ENCODE measurements at regions not wholly inside any gene's neighbourhood (a gene's known extent, or its start where the extent isn't known, plus 50 kb on each side); places are given as distances from the start of the nearest gene placed in this dataset.

GRCh38 chr2:81648806-81649205, 1344.3 kb upstream of the LRRTM1 start:
- H3K4me3 ChIP-seq (ENCODE audit: low read length), result no peak overlapping the region
- TF ChIP-seq CTCF (conservative IDR thresholded peaks at IDR 0.05; ENCODE audit: low read depth, low read length), result no peak
- no peak for DNase-seq (ENCODE audit: low read depth)

- no peak for DNase-seq (ENCODE audit: low read depth)
- no peak for TF ChIP-seq CTCF (conservative IDR thresholded peaks at IDR 0.05; ENCODE audit: low read depth, low read length)
Observed at GRCh38 chr2:81648370-81648769, 1343.8 kb upstream of the LRRTM1 start.

GRCh38 chr2:81647715-81648230, 1343.2 kb upstream of the LRRTM1 start:
- no peak for DNase-seq (ENCODE audit: low read depth)
- no peak for TF ChIP-seq CTCF (conservative IDR thresholded peaks at IDR 0.05; ENCODE audit: low read depth, low read length)
- no peak overlapping the region for H3K4me3 ChIP-seq (ENCODE audit: low read length)

More at GRCh38 chr2:81648370-81648769, 1343.8 kb upstream of the LRRTM1 start:
- no peak overlapping the region for H3K4me3 ChIP-seq (ENCODE audit: low read length)

- TF ChIP-seq CTCF (conservative IDR thresholded peaks at IDR 0.05; ENCODE audit: low read depth, low read length), result no peak
- no peak for DNase-seq (ENCODE audit: low read depth)
- no peak overlapping the region for H3K4me3 ChIP-seq (ENCODE audit: low read length)
Observed at GRCh38 chr2:81645745-81646301, 1341.3 kb upstream of the LRRTM1 start.

GRCh38 chr2:81644189-81644588, 1339.6 kb upstream of the LRRTM1 start:
- DNase-seq (ENCODE audit: low read depth), result no peak
- H3K4me3 ChIP-seq (ENCODE audit: low read length), result no peak overlapping the region
- TF ChIP-seq CTCF (conservative IDR thresholded peaks at IDR 0.05; ENCODE audit: low read depth, low read length), result no peak

- no peak for DNase-seq (ENCODE audit: low read depth)
- no peak overlapping the region for H3K4me3 ChIP-seq (ENCODE audit: low read length)
- TF ChIP-seq CTCF (conservative IDR thresholded peaks at IDR 0.05; ENCODE audit: low read depth, low read length), result no peak
Observed at GRCh38 chr2:81624825-81625224, 1320.3 kb upstream of the LRRTM1 start.

GRCh38 chr2:81600088-81600487, 1295.5 kb upstream of the LRRTM1 start:
- no peak overlapping the region for H3K4me3 ChIP-seq (ENCODE audit: low read length)
- TF ChIP-seq CTCF (conservative IDR thresholded peaks at IDR 0.05; ENCODE audit: low read depth, low read length), result no peak
- no peak for DNase-seq (ENCODE audit: low read depth)
